HEK293T (cell line): ENCODE measurements at regions not wholly inside any gene's neighbourhood (a gene's known extent, or its start where the extent isn't known, plus 50 kb on each side); places are given as distances from the start of the nearest gene placed in this dataset.

ENCODE experiments used
- ARNT ChIP-seq: fragments of 450-650 bp; IDR thresholded peaks from 2 replicates; pipeline ENCODE4 v1.6.1; 2017; ENCODE audit warnings: mild to moderate bottlenecking
- BHLHE40 ChIP-seq: fragments of 450-650 bp; IDR thresholded peaks from 2 replicates; pipeline ENCODE4 v1.6.1; 2016; ENCODE audit warnings: mild to moderate bottlenecking, moderate library complexity, borderline replicate concordance
- ELF4 ChIP-seq: fragments of 450-650 bp; IDR thresholded peaks from 2 replicates; pipeline ENCODE4 v1.6.1; 2017; ENCODE audit warnings: antibody characterized with exemption
- FOXA1 ChIP-seq: fragments of 450-650 bp; IDR thresholded peaks from 2 replicates; pipeline ENCODE4 v1.6.1; 2016; ENCODE audit warnings: mild to moderate bottlenecking
- FOXM1 ChIP-seq: fragments of 450-650 bp; IDR thresholded peaks from 2 replicates; pipeline ENCODE4 v1.6.1; 2017; ENCODE audit warnings: mild to moderate bottlenecking, borderline replicate concordance
- HDGF ChIP-seq: fragments of 450-650 bp; IDR thresholded peaks from 2 replicates; pipeline ENCODE4 v1.6.1; 2017; ENCODE audit warnings: antibody characterized with exemption, borderline replicate concordance
- LEF1 ChIP-seq: fragments of 450-650 bp; IDR thresholded peaks from 2 replicates; pipeline ENCODE4 v1.6.1; 2017; ENCODE audit warnings: mild to moderate bottlenecking, borderline replicate concordance
- NFRKB ChIP-seq: fragments of 450-650 bp; IDR thresholded peaks from 2 replicates; pipeline ENCODE4 v1.6.1; 2016; ENCODE audit warnings: mild to moderate bottlenecking, moderate library complexity
- SP1 ChIP-seq: fragments of 450-650 bp; IDR thresholded peaks from 2 replicates; pipeline ENCODE4 v1.6.1; 2017
- TARDBP ChIP-seq: fragments of 450-650 bp; IDR thresholded peaks from 2 replicates; pipeline ENCODE4 v1.6.1; 2016

GRCh38 chr6:90654806-90655205, 67.9 kb upstream of the MAP3K7 start:
- TF ChIP-seq LEF1 (no peak), NFRKB (no peak), HDGF (no peak), ARNT (no peak), SP1 (no peak), FOXM1 (no peak), BHLHE40 (no peak), ELF4 (no peak), FOXA1 (no peak), TARDBP (no peak)
